H1 (cell line): ENCODE measurements at regions not wholly inside any gene's neighbourhood (a gene's known extent, or its start where the extent isn't known, plus 50 kb on each side); places are given as distances from the start of the nearest gene placed in this dataset.

Experiments
- CTCF ChIA-PET: fragments of 300-600 bp; sonication (Branson Sonifier 250); formaldehyde crosslinking; loops from one replicate; lab custom pipeline; 2021; ENCODE audit not compliant: partially characterized antibody; lab: Charles Lee
- POLR2A ChIA-PET: fragments of 300-600 bp; sonication (Branson Sonifier 250); formaldehyde crosslinking; loops from one replicate; lab custom pipeline; 2021; ENCODE audit warnings: inconsistent platforms; ENCODE audit not compliant: partially characterized antibody; lab: Charles Lee
- DNase-seq, 2 experiments: peaks; one replicate each; pipeline versions ENCODE4 v3.0.0 to v3.0.0-alpha.2; 2010 to 2022; ENCODE audit warnings: low spot score in 2 of 2, low read depth in 1 of 2, mixed read lengths in 1 of 2
- FAIRE-seq: peaks from 2 replicates; lab custom pipeline; 2011; peaks lifted over from hg19 to GRCh38; lab: Jason Lieb, UNC
- H2AFZ ChIP-seq: 2 replicates; pipeline ENCODE4 v1.8.1; 2012; ENCODE audit warnings: low read length, inconsistent platforms
- H2AK5ac ChIP-seq: 2 replicates; pipeline ENCODE4 v1.6.1; 2013; ENCODE audit warnings: low read depth, low read length
- H2BK120ac ChIP-seq: replicated peaks from 2 replicates; pipeline ENCODE3; 2013; ENCODE audit warnings: low read depth, low read length, inconsistent platforms
- H2BK12ac ChIP-seq: 2 replicates; pipeline ENCODE4 v1.6.1; 2013; ENCODE audit warnings: low read depth, low read length
- H2BK15ac ChIP-seq: 2 replicates; pipeline ENCODE4 v1.6.1; 2013; ENCODE audit warnings: low read length
- H2BK20ac ChIP-seq: 2 replicates; pipeline ENCODE4 v1.6.1; 2013; ENCODE audit warnings: low read length
- H2BK5ac ChIP-seq: 2 replicates; pipeline ENCODE4 v1.6.1; 2013; ENCODE audit warnings: low read depth, low read length
- H3K14ac ChIP-seq: 2 replicates; pipeline ENCODE4 v1.6.1; 2013; ENCODE audit warnings: inconsistent platforms; ENCODE audit not compliant: insufficient read length
- H3K18ac ChIP-seq: 2 replicates; pipeline ENCODE4 v1.6.1; 2013; ENCODE audit warnings: low read length; ENCODE audit errors: extremely low read depth
- H3K23ac ChIP-seq: 2 replicates; pipeline ENCODE4 v1.6.1; 2013; ENCODE audit warnings: inconsistent platforms; ENCODE audit not compliant: insufficient read length
- H3K23me2 ChIP-seq: 2 replicates; pipeline ENCODE4 v1.6.1; 2013; ENCODE audit warnings: low read depth, low read length
- H3K27ac ChIP-seq: 2 replicates; pipeline ENCODE4 v1.6.1; 2011; ENCODE audit warnings: low read depth, low read length, inconsistent platforms
- H3K27me3 ChIP-seq, 4 experiments: replicated peaks in 1 of 4; 1 replicate in 1 of 4; 2 replicates in 3 of 4; pipeline versions ENCODE4 v1.6.1 to v1.8.1; 2011 to 2013; ENCODE audit warnings: low read length in 3 of 4, mild to moderate bottlenecking in 3 of 4, inconsistent platforms in 2 of 4, mixed read lengths in 2 of 4, moderate library complexity in 1 of 4; ENCODE audit not compliant: control insufficient read depth in 3 of 4, insufficient read depth in 3 of 4; ENCODE audit errors: extremely low read depth in 1 of 4
- H3K36me3 ChIP-seq, 4 experiments: 2 replicates each; pipeline versions ENCODE4 v1.6.1 to v1.8.1; 2011 to 2013; ENCODE audit warnings: mild to moderate bottlenecking in 4 of 4, low read length in 3 of 4, moderate library complexity in 2 of 4, control low read depth in 1 of 4, inconsistent platforms in 1 of 4; ENCODE audit not compliant: insufficient read depth in 4 of 4, control insufficient read depth in 2 of 4
- H3K4ac ChIP-seq: replicated peaks from 2 replicates; pipeline ENCODE3; 2013; ENCODE audit warnings: low read length, low read depth, mixed read lengths, inconsistent platforms; ENCODE audit not compliant: insufficient read length
- H3K4me1 ChIP-seq, 4 experiments: replicated peaks in 1 of 4; 1 replicate in 1 of 4; 2 replicates in 3 of 4; pipeline versions ENCODE4 v1.6.1 to v1.8.1; 2011 to 2013; ENCODE audit warnings: low read length in 3 of 4, inconsistent platforms in 2 of 4, mixed read lengths in 1 of 4; ENCODE audit not compliant: insufficient read depth in 4 of 4, control insufficient read depth in 3 of 4
- H3K4me2 ChIP-seq, 2 experiments: 2 replicates each; pipeline versions ENCODE4 v1.6.1 to v1.8.1; 2011 to 2013; ENCODE audit warnings: low read depth in 2 of 2, low read length in 2 of 2, control low read depth in 1 of 2, inconsistent platforms in 1 of 2, mild to moderate bottlenecking in 1 of 2; ENCODE audit not compliant: insufficient read depth in 1 of 2
- H3K4me3 ChIP-seq, 4 experiments: fragments of 200-600, 300-600 bp in 1 of 4; sonication (generic), shearing (Covaris generic), sonication (Bioruptor Twin) in 1 of 4; 2 replicates each; pipeline versions ENCODE4 v1.5.1 to v1.8.1; 2011 to 2016; ENCODE audit warnings: low read length in 4 of 4, low read depth in 3 of 4, control low read depth in 2 of 4, inconsistent platforms in 2 of 4, mild to moderate bottlenecking in 2 of 4, mixed read lengths in 1 of 4, moderate library complexity in 1 of 4; ENCODE audit not compliant: insufficient read depth in 2 of 4; ENCODE audit errors: extremely low read depth in 1 of 4
- H3K56ac ChIP-seq: replicated peaks from 2 replicates; pipeline ENCODE3; 2013; ENCODE audit warnings: low read depth, mild to moderate bottlenecking, mixed read lengths, low read length, inconsistent platforms; ENCODE audit not compliant: insufficient read length
- H3K79me1 ChIP-seq: 2 replicates; pipeline ENCODE4 v1.6.1; 2013; ENCODE audit warnings: low read depth, low read length, control low read depth
- H3K79me2 ChIP-seq, 2 experiments: 2 replicates each; pipeline versions ENCODE4 v1.6.1 to v1.8.1; 2012 to 2013; ENCODE audit warnings: low read length in 2 of 2, mild to moderate bottlenecking in 2 of 2, inconsistent platforms in 1 of 2; ENCODE audit not compliant: insufficient read depth in 2 of 2, control insufficient read depth in 1 of 2
- H3K9ac ChIP-seq, 4 experiments: replicated peaks in 1 of 4; 1 replicate in 1 of 4; 2 replicates in 3 of 4; pipeline versions ENCODE4 v1.6.1 to v1.8.1; 2011 to 2013; ENCODE audit warnings: low read depth in 3 of 4, low read length in 3 of 4, control low read depth in 2 of 4, mild to moderate bottlenecking in 2 of 4, moderate library complexity in 2 of 4, inconsistent platforms in 1 of 4; ENCODE audit errors: extremely low read depth in 1 of 4
- H3K9me3 ChIP-seq, 2 experiments: 2 replicates each; pipeline versions ENCODE4 v1.6.1 to v1.8.1; 2012 to 2013; ENCODE audit warnings: mild to moderate bottlenecking in 2 of 2, moderate library complexity in 2 of 2, control low read depth in 1 of 2, inconsistent platforms in 1 of 2, low read depth in 1 of 2, low read length in 1 of 2, mixed read lengths in 1 of 2; ENCODE audit not compliant: insufficient read depth in 2 of 2
- H4K20me1 ChIP-seq, 2 experiments: replicated peaks in 1 of 2; 2 replicates each; pipeline versions ENCODE3 to v1.8.1; 2011 to 2013; ENCODE audit warnings: inconsistent platforms in 2 of 2, low read length in 2 of 2, mild to moderate bottlenecking in 1 of 2; ENCODE audit not compliant: insufficient read depth in 2 of 2, control insufficient read depth in 1 of 2
- H4K5ac ChIP-seq: 2 replicates; pipeline ENCODE4 v1.6.1; 2013; ENCODE audit warnings: low read length, low read depth, mixed read lengths, inconsistent platforms; ENCODE audit not compliant: insufficient read length
- H4K8ac ChIP-seq: 2 replicates; pipeline ENCODE4 v1.8.0; 2013; ENCODE audit warnings: mild to moderate bottlenecking, moderate library complexity, low read length, inconsistent platforms; ENCODE audit not compliant: insufficient read depth; ENCODE audit errors: extremely low read depth
- H4K91ac ChIP-seq: replicated peaks from 2 replicates; pipeline ENCODE3; 2013; ENCODE audit warnings: low read length, mixed read lengths, inconsistent platforms; ENCODE audit not compliant: insufficient read length
- CTCF ChIP-seq, 3 experiments: IDR thresholded peaks; 1 replicate in 2 of 3; 2 replicates in 1 of 3; pipeline versions ENCODE4 v1.5.1 to v1.6.1; 2011; ENCODE audit warnings: low read length in 3 of 3, mild to moderate bottlenecking in 3 of 3, inconsistent platforms in 2 of 3, low read depth in 1 of 3, moderate library complexity in 1 of 3; ENCODE audit not compliant: insufficient read depth in 1 of 3; ENCODE audit errors: control extremely low read depth in 1 of 3
- KDM1A ChIP-seq: fragments of 200-600, 300-600 bp; sonication (generic); IDR thresholded peaks from 2 replicates; pipeline ENCODE4 v1.7.1; 2016; ENCODE audit warnings: mild to moderate bottlenecking, low read length, borderline replicate concordance
- PHF8 ChIP-seq: fragments of 200-600 bp; sonication (generic); conservative IDR thresholded peaks from 2 replicates; pipeline ENCODE4 v1.7.1; 2012; ENCODE audit warnings: low read depth, mild to moderate bottlenecking, inconsistent platforms, low read length, moderate library complexity
- RBBP5 ChIP-seq: IDR thresholded peaks from 2 replicates; pipeline ENCODE4 v1.7.1; 2012; ENCODE audit warnings: low read depth, mild to moderate bottlenecking, inconsistent platforms, low read length, moderate library complexity, borderline replicate concordance
- SP2 ChIP-seq: IDR thresholded peaks from 2 replicates; pipeline ENCODE4 v1.6.1; 2012; ENCODE audit warnings: mild to moderate bottlenecking, low read length, inconsistent platforms
- WGBS, 2 experiments: shearing (Covaris generic) in 1 of 2; methylation state at CpG; one replicate each; pipeline versions ENCODE4 v1.1.6 to v1.1.7; 2013 to 2015; ENCODE audit warnings: low lambda C conversion rate in 2 of 2, mixed read lengths in 2 of 2, inconsistent platforms in 1 of 2, low coverage in 1 of 2, missing lambda C conversion rate in 1 of 2; ENCODE audit not compliant: insufficient replicate concordance in 2 of 2, insufficient coverage in 1 of 2, insufficient read length in 1 of 2; ENCODE audit errors: extremely low coverage in 1 of 2, missing lambda C conversion rate in 1 of 2; 5-methylcytosine and 5-hydroxymethylcytosine counted together

- ChIA-PET CTCF (no interaction called here), POLR2A (no interaction called here)
- DNase-seq (no peak), FAIRE-seq (no peak)
- Histone ChIP-seq H3K9ac (no peak overlapping the region), H4K91ac (no peak overlapping the region), H2BK20ac (no peak overlapping the region), H3K4me1 (peaks cover 0 to 6% (median 2%) of the 10 kb centered on the region in 4 experiments; a peak in 2 of 7 replicates), H2BK120ac (no peak overlapping the region), H4K20me1 (no peaks in the 10 kb centered on the region), H3K4me2 (no peak overlapping the region), H3K14ac (no peak overlapping the region), H3K79me2 (no peaks in the 10 kb centered on the region), H4K5ac (no peak overlapping the region), H3K23ac (no peak overlapping the region), H2BK15ac (no peak overlapping the region), H2BK12ac (no peak overlapping the region), H3K27ac (no peak overlapping the region), H3K4ac (no peak overlapping the region), H2BK5ac (no peak overlapping the region), H3K23me2 (no peaks in the 10 kb centered on the region), H4K8ac (no peak overlapping the region), H2AK5ac (no peak overlapping the region), H3K56ac (no peak overlapping the region), H3K79me1 (no peaks in the 10 kb centered on the region), H2AFZ (no peak overlapping the region), H3K36me3 (no peaks in the 10 kb centered on the region), H3K9me3 (no peaks in the 10 kb centered on the region), H3K18ac (no peak overlapping the region), H3K27me3 (no peaks in the 10 kb centered on the region), H3K4me3 (no peak overlapping the region)
- TF ChIP-seq SP2 (no peak), CTCF (IDR thresholded peaks at IDR 0.05; ENCODE audit: control extremely low read depth in 1 of 3, insufficient read depth in 1 of 3, low read depth in 1 of 3, low read length in 3 of 3) (no peak), RBBP5 (no peak), PHF8 (no peak), KDM1A (no peak)
- WGBS, 2 experiments, result 75% methylated on average over 1 of the region's 1 CpG; no CpG with 5 or more reads in 1 of the 2 experiments
Measured at GRCh38 chr11:26904801-26905200, 89.1 kb upstream of the FIBIN start.
